Peyer's patch (tissue), 4 donors: ENCODE measurements at regions not wholly inside any gene's neighbourhood (a gene's known extent, or its start where the extent isn't known, plus 50 kb on each side); places are given as distances from the start of the nearest gene placed in this dataset.

Experiments used
- DNase-seq, 3 donors: peaks; one replicate each; pipeline ENCODE4 v3.0.0-alpha.2; 2017 to 2019
- H3K27ac ChIP-seq, 4 donors: fragments of 200-600 bp; sonication (generic); one replicate each; pipeline ENCODE4 v1.5.1; 2016 to 2019
- H3K27me3 ChIP-seq, 2 donors: fragments of 200-600 bp; sonication (generic); one replicate each; pipeline ENCODE4 v1.5.1; 2019
- H3K36me3 ChIP-seq, 3 donors: fragments of 200-600 bp; sonication (generic); one replicate each; pipeline ENCODE4 v1.5.1; 2016 to 2019
- H3K4me1 ChIP-seq, 4 donors: fragments of 200-600 bp; sonication (generic); one replicate each; pipeline ENCODE4 v1.5.1; 2016 to 2019
- H3K4me3 ChIP-seq, 4 donors: fragments of 200-600 bp; sonication (generic); 1 replicate in 3 of 4; 2 replicates in 1 of 4; pipeline ENCODE4 v1.5.1; 2016 to 2019; ENCODE audit warnings: mild to moderate bottlenecking in 1 of 4
- H3K9me3 ChIP-seq, 4 donors: fragments of 200-600 bp; sonication (generic); one replicate each; pipeline ENCODE4 v1.5.1; 2016 to 2019; ENCODE audit warnings: mild to moderate bottlenecking in 1 of 4
- CTCF ChIP-seq, 6 experiments: fragments of 450-650 bp in 4 of 6; fragments of 200-600 bp in 2 of 6; sonication (generic) in 1 of 6; IDR thresholded peaks; one replicate each; pipeline ENCODE4 v1.5.1; 2017 to 2019; ENCODE audit warnings: antibody characterized with exemption in 6 of 6, mild to moderate bottlenecking in 3 of 6, moderate library complexity in 1 of 6
- POLR2A ChIP-seq, 2 donors: fragments of 450-650 bp; IDR thresholded peaks; one replicate each; pipeline ENCODE4 v1.5.1; 2017; ENCODE audit warnings: antibody characterized with exemption in 2 of 2, mild to moderate bottlenecking in 2 of 2, moderate library complexity in 2 of 2

- no peak overlapping the region for H3K4me3 ChIP-seq
- no peaks in the 10 kb centered on the region for H3K9me3 ChIP-seq
- no peak for TF ChIP-seq POLR2A (IDR thresholded peaks at IDR 0.05)
- TF ChIP-seq CTCF (IDR thresholded peaks at IDR 0.05), result no peak
- peak in 1 of 3 donors; percentile 53 for DNase-seq
- peak overlapping the region in 2 of 4 donors; percentile 16 to 48 for H3K27ac ChIP-seq
- H3K36me3 ChIP-seq, result no peaks in the 10 kb centered on the region
- peaks cover 0 to 25% (median 7%) of the 10 kb centered on the region in 4 donors for H3K4me1 ChIP-seq
- H3K27me3 ChIP-seq, result no peaks in the 10 kb centered on the region
Observed at GRCh38 chr2:43026426-43027096, 199.8 kb downstream of the ZFP36L2 start.

GRCh38 chr2:43025709-43026295 lies 200.6 kb downstream of the ZFP36L2 start:
- Histone ChIP-seq H3K27ac (peak overlapping the region in 3 of 4 donors; percentile 11 to 55 (median 48)), H3K36me3 (no peaks in the 10 kb centered on the region), H3K27me3 (no peaks in the 10 kb centered on the region), H3K4me3 (no peak overlapping the region), H3K4me1 (peaks cover 0 to 25% (median 7%) of the 10 kb centered on the region in 4 donors), H3K9me3 (no peaks in the 10 kb centered on the region)
- DNase-seq, result peak in 1 of 3 donors; percentile 16
- TF ChIP-seq CTCF (IDR thresholded peaks at IDR 0.05) (no peak), POLR2A (IDR thresholded peaks at IDR 0.05) (no peak)

GRCh38 chr2:43024515-43025011 lies 201.8 kb downstream of the ZFP36L2 start:
- H3K9me3 ChIP-seq, result no peaks in the 10 kb centered on the region
- H3K4me3 ChIP-seq, result no peak overlapping the region
- peak; percentile 61 to 89 (median 69) for TF ChIP-seq CTCF (IDR thresholded peaks at IDR 0.05)
- TF ChIP-seq POLR2A (IDR thresholded peaks at IDR 0.05), result no peak
- peaks cover 0 to 25% (median 7%) of the 10 kb centered on the region in 4 donors for H3K4me1 ChIP-seq
- H3K27me3 ChIP-seq, result no peaks in the 10 kb centered on the region
- peak overlapping the region in 2 of 4 donors; percentile 48 to 55 for H3K27ac ChIP-seq
- H3K36me3 ChIP-seq, result no peaks in the 10 kb centered on the region
- peak; percentile 72 to 84 (median 80) for DNase-seq

- H3K9me3 ChIP-seq, result no peaks in the 10 kb centered on the region
- no peaks in the 10 kb centered on the region for H3K27me3 ChIP-seq
- no peak for TF ChIP-seq CTCF (IDR thresholded peaks at IDR 0.05)
- no peak for TF ChIP-seq POLR2A (IDR thresholded peaks at IDR 0.05)
- peaks cover 0 to 25% (median 7%) of the 10 kb centered on the region in 4 donors for H3K4me1 ChIP-seq
- DNase-seq, result peak in 1 of 3 donors; percentile 12
- H3K36me3 ChIP-seq, result no peaks in the 10 kb centered on the region
- peak overlapping the region in 1 of 4 donors; percentile 55 for H3K27ac ChIP-seq
- no peak overlapping the region for H3K4me3 ChIP-seq
Observed at GRCh38 chr2:43023791-43024514, 202.5 kb downstream of the ZFP36L2 start.

GRCh38 chr2:43022896-43023295 lies 203.5 kb downstream of the ZFP36L2 start:
- H3K4me1 ChIP-seq, result peaks cover 0 to 28% (median 7%) of the 10 kb centered on the region in 4 donors
- H3K27me3 ChIP-seq, result no peaks in the 10 kb centered on the region
- no peak overlapping the region for H3K4me3 ChIP-seq
- TF ChIP-seq POLR2A (IDR thresholded peaks at IDR 0.05) (no peak), CTCF (IDR thresholded peaks at IDR 0.05) (no peak)
- no peak overlapping the region for H3K27ac ChIP-seq
- H3K9me3 ChIP-seq, result no peaks in the 10 kb centered on the region
- no peak for DNase-seq
- H3K36me3 ChIP-seq, result no peaks in the 10 kb centered on the region
